ENCODE measurements at regions not wholly inside any gene's neighbourhood (a gene's known extent, or its start where the extent isn't known, plus 50 kb on each side); places are given as distances from the start of the nearest gene placed in this dataset.

DNA sequence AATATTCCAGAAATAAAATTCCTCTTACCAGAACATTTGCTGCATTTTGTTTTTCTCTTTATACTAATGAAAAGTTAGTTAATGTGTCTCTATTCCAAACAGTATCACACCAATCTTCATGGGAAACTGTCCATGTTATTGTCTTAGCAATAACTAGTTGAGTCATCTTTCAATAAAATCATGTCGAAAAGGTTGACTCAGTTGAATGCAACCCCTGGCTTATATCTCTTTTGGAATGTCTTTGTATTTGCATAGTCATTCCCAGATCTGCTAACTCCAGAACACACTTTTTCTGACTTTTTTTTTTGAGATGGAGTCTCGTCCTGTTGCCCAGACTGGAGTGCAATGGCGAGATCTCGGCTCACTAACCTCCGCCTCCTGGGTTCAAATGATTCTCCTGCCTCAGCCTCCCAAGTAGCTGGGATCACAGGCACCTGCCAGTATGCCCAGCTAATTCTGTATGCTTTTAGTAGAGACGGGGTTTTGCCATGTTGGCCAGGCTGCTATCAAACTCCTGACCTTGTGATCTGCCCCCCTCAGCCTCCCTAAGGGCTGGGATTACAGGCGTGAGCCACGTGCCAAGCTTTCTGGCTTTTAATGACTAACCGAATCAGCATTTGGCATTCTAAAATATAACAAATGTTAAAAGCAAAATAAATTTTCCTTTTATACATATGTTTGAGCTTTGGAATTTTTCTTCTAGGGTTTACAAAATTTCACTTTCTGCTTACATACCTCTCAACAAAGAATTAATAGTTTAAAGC is 133.2 kb upstream of the GULP1 start:
- TF ChIP-seq, protein P1, sequence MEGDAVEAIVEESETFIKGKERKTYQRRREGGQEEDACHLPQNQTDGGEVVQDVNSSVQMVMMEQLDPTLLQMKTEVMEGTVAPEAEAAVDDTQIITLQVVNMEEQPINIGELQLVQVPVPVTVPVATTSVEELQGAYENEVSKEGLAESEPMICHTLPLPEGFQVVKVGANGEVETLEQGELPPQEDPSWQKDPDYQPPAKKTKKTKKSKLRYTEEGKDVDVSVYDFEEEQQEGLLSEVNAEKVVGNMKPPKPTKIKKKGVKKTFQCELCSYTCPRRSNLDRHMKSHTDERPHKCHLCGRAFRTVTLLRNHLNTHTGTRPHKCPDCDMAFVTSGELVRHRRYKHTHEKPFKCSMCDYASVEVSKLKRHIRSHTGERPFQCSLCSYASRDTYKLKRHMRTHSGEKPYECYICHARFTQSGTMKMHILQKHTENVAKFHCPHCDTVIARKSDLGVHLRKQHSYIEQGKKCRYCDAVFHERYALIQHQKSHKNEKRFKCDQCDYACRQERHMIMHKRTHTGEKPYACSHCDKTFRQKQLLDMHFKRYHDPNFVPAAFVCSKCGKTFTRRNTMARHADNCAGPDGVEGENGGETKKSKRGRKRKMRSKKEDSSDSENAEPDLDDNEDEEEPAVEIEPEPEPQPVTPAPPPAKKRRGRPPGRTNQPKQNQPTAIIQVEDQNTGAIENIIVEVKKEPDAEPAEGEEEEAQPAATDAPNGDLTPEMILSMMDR (IDR thresholded peaks at IDR 0.05; ENCODE audit: low read depth, low read length, missing input control) = no peak
- no peak for TF ChIP-seq YY1 (IDR thresholded peaks at IDR 0.05)
- no peak for TF ChIP-seq JUND (IDR thresholded peaks at IDR 0.05)
- no peak for TF ChIP-seq GABPA (IDR thresholded peaks at IDR 0.05 in 1 of 2, conservative IDR thresholded peaks at IDR 0.05 in 1 of 2)

Measured in liver (tissue), 3 donors.